HCT116 (cell line): ENCODE measurements at regions not wholly inside any gene's neighbourhood (a gene's known extent, or its start where the extent isn't known, plus 50 kb on each side); places are given as distances from the start of the nearest gene placed in this dataset.
"Not testable (repeated sequence)": the region's sequence is repeated elsewhere in the genome, so short reads cannot be mapped to it uniquely, and the experiment has no call there.

Experiments used
- CTCF ChIP-seq, 3 experiments: fragments of 200-600 bp in 1 of 3; sonication (generic) in 1 of 3; IDR thresholded peaks in 2 of 3; conservative IDR thresholded peaks in 1 of 3; 2 replicates each; pipeline ENCODE4 v1.5.1; 2012 to 2017; ENCODE audit warnings: low read depth in 2 of 3, low read length in 2 of 3, antibody characterized with exemption in 1 of 3, borderline replicate concordance in 1 of 3, control low read depth in 1 of 3, mild to moderate bottlenecking in 1 of 3, mixed read lengths in 1 of 3, mixed run types in 1 of 3, moderate library complexity in 1 of 3; ENCODE audit not compliant: insufficient read depth in 1 of 3
- EGR1 ChIP-seq: IDR thresholded peaks from 2 replicates; pipeline ENCODE4 v1.6.1; 2012; ENCODE audit warnings: low read depth
- EZH2 ChIP-seq: fragments of 200-600 bp; sonication (generic); IDR thresholded peaks from 2 replicates; pipeline ENCODE4 v1.6.1; 2017; ENCODE audit warnings: antibody characterized with exemption, mixed run types
- MAX ChIP-seq: IDR thresholded peaks from 2 replicates; pipeline ENCODE4 v1.6.1; 2012
- POLR2A ChIP-seq: IDR thresholded peaks from 2 replicates; pipeline ENCODE4 v1.7.0; 2011; ENCODE audit warnings: borderline replicate concordance; ENCODE audit not compliant: insufficient read depth, insufficient read length; ENCODE audit errors: extremely low read depth
- POLR2AphosphoS5 ChIP-seq: IDR thresholded peaks from 2 replicates; pipeline ENCODE4 v1.6.1; 2011; ENCODE audit warnings: mild to moderate bottlenecking, low read depth, low read length, moderate library complexity
- RAD21 ChIP-seq: IDR thresholded peaks from 2 replicates; pipeline ENCODE4 v1.6.1; 2012; ENCODE audit warnings: low read depth, mild to moderate bottlenecking
- REST ChIP-seq: IDR thresholded peaks from 2 replicates; pipeline ENCODE4 v1.6.1; 2012; ENCODE audit warnings: low read depth
- SP1 ChIP-seq: IDR thresholded peaks from 2 replicates; pipeline ENCODE4 v1.6.1; 2012; ENCODE audit warnings: low read depth
- SRF ChIP-seq: IDR thresholded peaks from 2 replicates; pipeline ENCODE4 v1.6.1; 2012; ENCODE audit warnings: low read depth
- YY1 ChIP-seq: IDR thresholded peaks from 2 replicates; pipeline ENCODE4 v1.6.1; 2011; ENCODE audit warnings: low read length, low read depth, moderate library complexity, mild to moderate bottlenecking; ENCODE audit not compliant: insufficient replicate concordance; ENCODE audit errors: extremely low read depth
- ZFX ChIP-seq: fragments of 450-650 bp; IDR thresholded peaks from 2 replicates; pipeline ENCODE4 v1.6.1; 2017

- TF ChIP-seq EGR1; MAX; CTCF (IDR thresholded peaks at IDR 0.05 in 2 of 3, conservative IDR thresholded peaks at IDR 0.05 in 1 of 3; ENCODE audit: borderline replicate concordance in 1 of 3, insufficient read depth in 1 of 3, low read depth in 2 of 3, low read length in 2 of 3); REST; YY1; SP1; POLR2A; POLR2AphosphoS5; EZH2; ZFX; SRF; RAD21: not testable (repeated sequence)
Observed at GRCh38 chr11:45015983-45016382, 65.3 kb upstream of the TP53I11 start.
